GM21515 (cell line): ENCODE measurements at regions not wholly inside any gene's neighbourhood (a gene's known extent, or its start where the extent isn't known, plus 50 kb on each side); places are given as distances from the start of the nearest gene placed in this dataset.

ENCODE experiments used
- ATAC-seq: cut with Tn5 transposase; IDR thresholded peaks from one replicate; pipeline ENCODE4 v1.9.1; 2021; ENCODE audit not compliant: unreplicated experiment

- ATAC-seq, result no peak
Measured at GRCh38 chr17:72590382-72590781, 469.6 kb downstream of the SOX9 start.

- no peak for ATAC-seq
Measured at GRCh38 chr17:72590882-72591281, 470.1 kb downstream of the SOX9 start.

GRCh38 chr17:72591289-72592241, 470.7 kb downstream of the SOX9 start:
- ATAC-seq, result no peak

GRCh38 chr17:72592242-72592966, 471.6 kb downstream of the SOX9 start:
- peak; percentile 62 for ATAC-seq

GRCh38 chr17:72592967-72593325, 472.1 kb downstream of the SOX9 start:
- no peak for ATAC-seq

- no peak for ATAC-seq
Measured at GRCh38 chr17:72594248-72594647, 473.4 kb downstream of the SOX9 start.
